ENCODE measurements at regions not wholly inside any gene's neighbourhood (a gene's known extent, or its start where the extent isn't known, plus 50 kb on each side); places are given as distances from the start of the nearest gene placed in this dataset.

GRCh38 chr18:78327643-78328042, 652.0 kb upstream of the SALL3 start:
- DNase-seq (ENCODE audit: low spot score) = no peak
- FAIRE-seq = no peak
- Histone ChIP-seq H3K79me2 (ENCODE audit: insufficient read depth, low read length) (no peaks in the 10 kb centered on the region), H3K9me3 (ENCODE audit: low read length) (no peaks in the 10 kb centered on the region), H2AFZ (ENCODE audit: low read length) (no peak overlapping the region), H4K20me1 (ENCODE audit: insufficient read depth, low read length) (no peaks in the 10 kb centered on the region), H3K4me3 (replicated peaks in 1 of 3; ENCODE audit: insufficient read depth in 1 of 3, low read depth in 2 of 3, low read length in 3 of 3) (no peak overlapping the region), H3K27me3 (ENCODE audit: control insufficient read depth in 1 of 2, insufficient read depth in 2 of 2, low read length in 2 of 2) (peaks cover 0 to 6% of the 10 kb centered on the region in 2 experiments; a peak in 1 of 5 replicates), H3K4me1 (ENCODE audit: insufficient read depth, low read length) (no peaks in the 10 kb centered on the region), H3K4me2 (ENCODE audit: low read depth, low read length) (no peak overlapping the region), H3K36me3 (replicated peaks in 1 of 2; ENCODE audit: control insufficient read depth in 1 of 2, insufficient read depth in 2 of 2, low read length in 2 of 2) (no peaks in the 10 kb centered on the region), H3K9ac (ENCODE audit: insufficient read depth, low read depth, low read length) (no peak overlapping the region), H3K27ac (ENCODE audit: extremely low read length, insufficient read depth, low read length) (no peak overlapping the region)
- ATAC-seq = no peak
- in situ Hi-C loops (cut with HindIII; ENCODE audit: extremely low pct_ligation_motif_present, low pct_unique_long_range_greater_than_20kb) (no loop called here), intact Hi-C loops (cut with micrococcal nuclease; ENCODE audit: unreplicated experiment) (no loop called here)
- ChIA-PET POLR2A (no interaction called here), CTCF (ENCODE audit: low intra/inter-chr PET ratio, low total read pairs) (no interaction called here)
- TF ChIP-seq ZNF7 (CRISPR knock-in tag; IDR thresholded peaks at IDR 0.05) (no peak), ZNF549 (CRISPR knock-in tag; IDR thresholded peaks at IDR 0.05) (no peak), ZFYVE20 (CRISPR knock-in tag; IDR thresholded peaks at IDR 0.05; ENCODE audit: borderline replicate concordance, low read depth) (no peak)
- TF ChIP-seq, protein P1, sequence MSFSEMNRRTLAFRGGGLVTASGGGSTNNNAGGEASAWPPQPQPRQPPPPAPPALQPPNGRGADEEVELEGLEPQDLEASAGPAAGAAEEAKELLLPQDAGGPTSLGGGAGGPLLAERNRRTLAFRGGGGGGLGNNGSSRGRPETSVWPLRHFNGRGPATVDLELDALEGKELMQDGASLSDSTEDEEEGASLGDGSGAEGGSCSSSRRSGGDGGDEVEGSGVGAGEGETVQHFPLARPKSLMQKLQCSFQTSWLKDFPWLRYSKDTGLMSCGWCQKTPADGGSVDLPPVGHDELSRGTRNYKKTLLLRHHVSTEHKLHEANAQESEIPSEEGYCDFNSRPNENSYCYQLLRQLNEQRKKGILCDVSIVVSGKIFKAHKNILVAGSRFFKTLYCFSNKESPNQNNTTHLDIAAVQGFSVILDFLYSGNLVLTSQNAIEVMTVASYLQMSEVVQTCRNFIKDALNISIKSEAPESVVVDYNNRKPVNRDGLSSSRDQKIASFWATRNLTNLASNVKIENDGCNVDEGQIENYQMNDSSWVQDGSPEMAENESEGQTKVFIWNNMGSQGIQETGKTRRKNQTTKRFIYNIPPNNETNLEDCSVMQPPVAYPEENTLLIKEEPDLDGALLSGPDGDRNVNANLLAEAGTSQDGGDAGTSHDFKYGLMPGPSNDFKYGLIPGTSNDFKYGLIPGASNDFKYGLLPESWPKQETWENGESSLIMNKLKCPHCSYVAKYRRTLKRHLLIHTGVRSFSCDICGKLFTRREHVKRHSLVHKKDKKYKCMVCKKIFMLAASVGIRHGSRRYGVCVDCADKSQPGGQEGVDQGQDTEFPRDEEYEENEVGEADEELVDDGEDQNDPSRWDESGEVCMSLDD (CRISPR knock-in tag; IDR thresholded peaks at IDR 0.05; ENCODE audit: borderline replicate concordance) = no peak
- BruUV-seq (replicated peaks) = no TSS peak
- WGBS (ENCODE audit: low lambda C conversion rate) = 35% methylated on average over 2 of the region's 8 CpGs

GRCh38 chr18:78330766-78331165, 648.9 kb upstream of the SALL3 start:
- Histone ChIP-seq H3K27ac (ENCODE audit: extremely low read length, insufficient read depth, low read length) (no peak overlapping the region), H3K36me3 (replicated peaks in 1 of 2; ENCODE audit: control insufficient read depth in 1 of 2, insufficient read depth in 2 of 2, low read length in 2 of 2) (no peaks in the 10 kb centered on the region), H3K9ac (ENCODE audit: insufficient read depth, low read depth, low read length) (no peak overlapping the region), H3K4me1 (ENCODE audit: insufficient read depth, low read length) (no peaks in the 10 kb centered on the region), H3K9me3 (ENCODE audit: low read length) (no peaks in the 10 kb centered on the region), H2AFZ (ENCODE audit: low read length) (no peak overlapping the region), H3K27me3 (ENCODE audit: control insufficient read depth in 1 of 2, insufficient read depth in 2 of 2, low read length in 2 of 2) (peaks cover 0 to 6% of the 10 kb centered on the region in 2 experiments; a peak in 1 of 5 replicates), H4K20me1 (ENCODE audit: insufficient read depth, low read length) (no peaks in the 10 kb centered on the region), H3K4me3 (replicated peaks in 1 of 3; ENCODE audit: insufficient read depth in 1 of 3, low read depth in 2 of 3, low read length in 3 of 3) (no peak overlapping the region), H3K4me2 (ENCODE audit: low read depth, low read length) (no peak overlapping the region), H3K79me2 (ENCODE audit: insufficient read depth, low read length) (no peaks in the 10 kb centered on the region)
- in situ Hi-C loops (cut with HindIII; ENCODE audit: extremely low pct_ligation_motif_present, low pct_unique_long_range_greater_than_20kb) = no loop called here
- FAIRE-seq = no peak
- CTCF ChIA-PET (ENCODE audit: low intra/inter-chr PET ratio, low total read pairs) = no interaction called here
- WGBS (ENCODE audit: low lambda C conversion rate) = 37% methylated on average over 10 of the region's 10 CpGs
- DNase-seq (ENCODE audit: low spot score) = no peak
- BruUV-seq (replicated peaks) = no TSS peak
- POLR2A ChIA-PET = no interaction called here
- intact Hi-C loops (cut with micrococcal nuclease; ENCODE audit: unreplicated experiment) = no loop called here
- no peak for ATAC-seq
- TF ChIP-seq, protein P2, sequence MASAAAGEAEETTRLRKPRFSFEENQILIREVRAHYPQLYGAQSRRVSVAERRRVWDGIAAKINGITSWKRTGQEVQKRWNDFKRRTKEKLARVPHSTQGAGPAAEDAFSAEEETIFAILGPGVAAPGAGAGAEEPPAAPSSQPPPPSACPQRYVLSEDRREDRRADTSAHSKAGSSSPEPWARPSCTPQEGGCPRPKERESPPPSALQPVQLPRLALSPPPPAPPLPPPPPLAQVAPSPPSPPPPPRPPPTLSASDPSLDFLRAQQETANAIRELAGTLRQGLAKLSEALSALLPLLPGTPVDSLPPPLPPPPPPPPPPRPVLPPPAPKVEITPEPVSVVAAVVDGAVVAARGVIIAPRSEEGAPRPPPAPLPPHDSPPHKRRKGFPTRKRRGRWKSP (CRISPR knock-in tag; IDR thresholded peaks at IDR 0.05) = no peak
- no peak for TF ChIP-seq NFIC (IDR thresholded peaks at IDR 0.05; ENCODE audit: low read length)
- TF ChIP-seq, protein P3, sequence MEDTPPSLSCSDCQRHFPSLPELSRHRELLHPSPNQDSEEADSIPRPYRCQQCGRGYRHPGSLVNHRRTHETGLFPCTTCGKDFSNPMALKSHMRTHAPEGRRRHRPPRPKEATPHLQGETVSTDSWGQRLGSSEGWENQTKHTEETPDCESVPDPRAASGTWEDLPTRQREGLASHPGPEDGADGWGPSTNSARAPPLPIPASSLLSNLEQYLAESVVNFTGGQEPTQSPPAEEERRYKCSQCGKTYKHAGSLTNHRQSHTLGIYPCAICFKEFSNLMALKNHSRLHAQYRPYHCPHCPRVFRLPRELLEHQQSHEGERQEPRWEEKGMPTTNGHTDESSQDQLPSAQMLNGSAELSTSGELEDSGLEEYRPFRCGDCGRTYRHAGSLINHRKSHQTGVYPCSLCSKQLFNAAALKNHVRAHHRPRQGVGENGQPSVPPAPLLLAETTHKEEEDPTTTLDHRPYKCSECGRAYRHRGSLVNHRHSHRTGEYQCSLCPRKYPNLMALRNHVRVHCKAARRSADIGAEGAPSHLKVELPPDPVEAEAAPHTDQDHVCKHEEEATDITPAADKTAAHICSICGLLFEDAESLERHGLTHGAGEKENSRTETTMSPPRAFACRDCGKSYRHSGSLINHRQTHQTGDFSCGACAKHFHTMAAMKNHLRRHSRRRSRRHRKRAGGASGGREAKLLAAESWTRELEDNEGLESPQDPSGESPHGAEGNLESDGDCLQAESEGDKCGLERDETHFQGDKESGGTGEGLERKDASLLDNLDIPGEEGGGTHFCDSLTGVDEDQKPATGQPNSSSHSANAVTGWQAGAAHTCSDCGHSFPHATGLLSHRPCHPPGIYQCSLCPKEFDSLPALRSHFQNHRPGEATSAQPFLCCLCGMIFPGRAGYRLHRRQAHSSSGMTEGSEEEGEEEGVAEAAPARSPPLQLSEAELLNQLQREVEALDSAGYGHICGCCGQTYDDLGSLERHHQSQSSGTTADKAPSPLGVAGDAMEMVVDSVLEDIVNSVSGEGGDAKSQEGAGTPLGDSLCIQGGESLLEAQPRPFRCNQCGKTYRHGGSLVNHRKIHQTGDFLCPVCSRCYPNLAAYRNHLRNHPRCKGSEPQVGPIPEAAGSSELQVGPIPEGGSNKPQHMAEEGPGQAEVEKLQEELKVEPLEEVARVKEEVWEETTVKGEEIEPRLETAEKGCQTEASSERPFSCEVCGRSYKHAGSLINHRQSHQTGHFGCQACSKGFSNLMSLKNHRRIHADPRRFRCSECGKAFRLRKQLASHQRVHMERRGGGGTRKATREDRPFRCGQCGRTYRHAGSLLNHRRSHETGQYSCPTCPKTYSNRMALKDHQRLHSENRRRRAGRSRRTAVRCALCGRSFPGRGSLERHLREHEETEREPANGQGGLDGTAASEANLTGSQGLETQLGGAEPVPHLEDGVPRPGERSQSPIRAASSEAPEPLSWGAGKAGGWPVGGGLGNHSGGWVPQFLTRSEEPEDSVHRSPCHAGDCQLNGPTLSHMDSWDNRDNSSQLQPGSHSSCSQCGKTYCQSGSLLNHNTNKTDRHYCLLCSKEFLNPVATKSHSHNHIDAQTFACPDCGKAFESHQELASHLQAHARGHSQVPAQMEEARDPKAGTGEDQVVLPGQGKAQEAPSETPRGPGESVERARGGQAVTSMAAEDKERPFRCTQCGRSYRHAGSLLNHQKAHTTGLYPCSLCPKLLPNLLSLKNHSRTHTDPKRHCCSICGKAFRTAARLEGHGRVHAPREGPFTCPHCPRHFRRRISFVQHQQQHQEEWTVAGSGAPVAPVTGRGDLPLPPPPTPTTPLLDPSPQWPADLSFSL (CRISPR knock-in tag; IDR thresholded peaks at IDR 0.05) = no peak

Measured in HepG2 (cell line).